HG03196 (cell line): ENCODE measurements at regions not wholly inside any gene's neighbourhood (a gene's known extent, or its start where the extent isn't known, plus 50 kb on each side); places are given as distances from the start of the nearest gene placed in this dataset.
A peak's percentile ranks its signal among the peaks of the same experiment; 100 is the strongest.
"Not testable (repeated sequence)": the region's sequence is repeated elsewhere in the genome, so short reads cannot be mapped to it uniquely, and the experiment has no call there.

Experiments
- ATAC-seq: cut with Tn5 transposase; IDR thresholded peaks from one replicate; pipeline ENCODE4 v1.9.1; 2021; ENCODE audit not compliant: unreplicated experiment

DNA sequence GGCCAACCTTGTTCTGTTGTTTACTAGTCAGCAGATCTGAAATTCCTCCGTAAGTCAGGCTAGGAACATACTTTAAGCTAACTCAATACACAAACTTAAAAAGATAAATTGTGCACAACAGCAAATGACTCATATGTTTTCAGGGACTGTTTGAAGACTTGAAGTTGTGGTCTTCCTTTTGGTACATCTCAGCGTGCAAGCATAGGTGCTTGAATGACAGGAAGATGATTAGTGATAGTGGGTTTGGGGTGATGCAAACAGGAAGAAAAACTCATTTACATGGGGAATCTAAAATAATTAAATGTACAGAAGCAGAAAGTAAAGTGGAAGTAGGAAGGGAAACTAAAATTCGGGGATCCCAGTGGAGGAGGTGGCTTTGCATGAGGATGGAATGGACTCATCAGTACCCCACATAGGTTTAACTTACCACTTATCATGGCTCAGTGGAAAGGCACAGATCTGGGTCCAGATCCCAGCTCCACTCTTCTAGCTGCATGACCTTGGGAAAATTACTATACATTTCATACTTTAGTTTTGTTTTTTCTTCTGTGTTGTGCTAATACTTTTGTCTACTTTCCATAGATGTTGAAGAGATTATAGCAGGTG, 122.3 kb downstream of the XCL2 start:
- no peak for ATAC-seq

DNA sequence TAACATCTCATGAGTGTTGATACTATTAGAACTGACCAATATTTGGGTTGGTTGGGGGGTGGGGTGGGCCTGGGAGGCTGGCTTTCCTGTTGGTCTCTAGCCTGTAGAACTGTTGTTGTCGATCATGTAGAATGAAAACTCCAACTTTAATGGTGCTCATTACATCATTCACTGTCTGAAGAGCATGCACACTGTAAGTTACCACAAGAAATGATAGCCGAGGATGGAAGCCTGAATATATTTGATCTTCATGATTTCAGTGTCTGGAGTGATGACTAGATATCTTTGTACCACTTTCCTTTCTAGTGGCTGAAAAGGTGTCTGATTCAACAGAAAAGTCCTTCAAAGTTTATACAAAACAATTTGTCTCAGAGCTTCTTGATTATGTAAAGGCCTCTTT, 123.6 kb downstream of the XCL2 start:
- no peak for ATAC-seq

DNA sequence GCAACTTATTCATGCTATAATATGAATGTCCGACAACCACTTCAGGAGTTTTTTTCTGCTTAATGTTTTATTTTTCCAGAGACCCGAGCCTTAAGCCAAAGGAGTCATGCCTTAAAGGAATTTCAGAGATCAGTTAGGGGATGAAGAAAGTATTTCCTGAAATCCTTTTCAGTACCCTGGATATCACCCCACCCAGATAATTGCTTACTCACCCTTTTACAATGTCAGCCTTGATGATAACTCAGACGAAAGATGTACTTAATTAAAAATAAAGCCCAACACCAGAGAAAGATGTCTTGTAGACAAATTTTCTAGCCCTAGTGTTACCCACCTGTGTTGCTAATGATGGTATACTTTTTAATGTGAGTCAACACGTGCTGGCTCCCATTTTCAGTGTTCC, 124.1 kb downstream of the XCL2 start:
- no peak for ATAC-seq

DNA sequence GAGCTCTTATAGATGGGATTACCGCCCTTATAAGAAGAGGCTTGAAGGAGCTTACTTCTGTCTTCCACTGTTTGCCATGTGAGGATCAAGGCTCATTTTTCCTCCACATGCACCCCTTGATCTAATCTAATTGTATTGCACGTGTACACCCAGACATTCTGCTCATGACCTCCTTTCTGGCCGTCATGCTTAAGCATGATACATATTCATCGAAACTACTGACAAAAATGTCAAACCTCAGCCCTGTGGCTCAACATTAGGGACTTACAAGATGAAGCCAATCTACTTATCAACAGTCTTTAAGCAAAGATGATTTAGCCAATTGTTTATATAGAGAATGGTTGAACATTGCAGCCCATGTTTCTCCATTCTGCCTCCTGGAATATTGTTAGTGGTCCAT, 127.6 kb downstream of the XCL2 start:
- ATAC-seq: no peak

DNA sequence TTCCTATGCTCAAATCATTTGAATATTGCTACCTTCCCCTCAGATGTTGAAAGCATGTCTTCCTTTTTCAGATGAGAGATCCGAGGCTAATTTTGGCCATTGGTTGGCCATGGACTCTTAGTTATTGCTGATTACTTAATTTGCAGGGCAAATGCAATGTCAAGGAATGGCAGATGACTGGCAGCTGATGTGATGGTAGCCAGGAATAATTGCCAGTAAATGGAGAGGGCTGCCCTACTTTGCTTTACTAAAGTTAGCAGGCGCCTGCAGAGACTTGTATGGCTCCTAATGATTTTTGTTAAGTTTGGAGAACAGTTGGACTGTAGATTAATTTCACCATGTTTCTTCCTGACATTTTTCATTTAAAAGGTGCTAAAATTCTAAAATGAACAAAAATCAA, 128.9 kb downstream of the XCL2 start:
- no peak for ATAC-seq

DNA sequence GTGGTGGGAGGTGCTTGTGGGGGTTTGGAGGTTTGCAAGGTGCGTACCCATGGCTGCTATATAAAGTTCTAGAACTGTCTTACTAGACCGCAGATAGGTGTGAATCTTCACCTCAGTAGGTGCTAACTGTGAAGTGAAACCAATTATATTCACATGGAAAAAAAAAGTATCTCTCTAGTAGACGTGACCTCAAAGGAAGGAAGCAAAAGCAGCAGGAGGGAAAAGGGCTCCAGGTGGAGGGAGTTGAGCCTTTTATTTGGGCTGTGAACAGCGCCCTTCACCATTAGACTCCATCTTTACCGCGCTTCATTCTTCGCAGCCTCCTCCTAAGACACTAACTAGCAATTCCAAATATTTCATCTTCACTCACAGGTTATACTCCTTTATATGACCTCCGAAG, 129.8 kb downstream of the TBX19 start:
- no peak for ATAC-seq

DNA sequence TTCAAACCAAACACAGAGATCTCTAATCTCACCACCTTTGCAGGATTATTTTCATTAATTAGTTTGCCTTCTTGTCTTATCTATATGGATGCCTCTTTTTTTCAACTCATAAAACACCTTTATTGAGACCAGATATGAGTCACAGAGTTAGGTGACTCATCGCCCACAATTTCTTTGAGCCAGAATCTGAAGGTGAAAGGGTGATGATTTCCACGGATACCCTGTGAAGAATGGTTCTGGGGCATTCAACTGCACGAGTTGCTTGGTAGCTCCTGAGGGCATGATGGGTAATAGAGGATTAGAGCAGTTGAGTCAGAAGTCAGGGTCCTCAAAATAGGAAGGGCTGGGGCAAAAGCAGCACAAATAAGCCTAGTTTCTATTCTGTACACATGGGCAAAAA, 128.2 kb downstream of the TBX19 start:
- ATAC-seq: peak; percentile 80

DNA sequence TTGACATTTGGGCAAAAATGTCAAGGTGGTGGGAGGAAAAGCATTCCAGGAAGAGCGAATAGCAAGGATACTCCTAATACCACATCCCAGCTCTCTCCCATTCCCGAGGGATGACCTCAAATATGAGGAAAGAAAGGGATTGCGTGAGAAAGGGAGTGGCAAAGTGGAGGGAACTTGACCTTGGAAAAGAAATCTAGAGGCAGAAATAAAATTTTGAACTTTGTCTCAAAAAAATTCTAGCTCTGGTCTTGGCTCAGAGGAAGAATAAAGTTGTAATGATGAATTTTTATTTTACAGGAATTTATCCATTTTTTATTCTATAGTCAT, 127.8 kb downstream of the TBX19 start:
- no peak for ATAC-seq

DNA sequence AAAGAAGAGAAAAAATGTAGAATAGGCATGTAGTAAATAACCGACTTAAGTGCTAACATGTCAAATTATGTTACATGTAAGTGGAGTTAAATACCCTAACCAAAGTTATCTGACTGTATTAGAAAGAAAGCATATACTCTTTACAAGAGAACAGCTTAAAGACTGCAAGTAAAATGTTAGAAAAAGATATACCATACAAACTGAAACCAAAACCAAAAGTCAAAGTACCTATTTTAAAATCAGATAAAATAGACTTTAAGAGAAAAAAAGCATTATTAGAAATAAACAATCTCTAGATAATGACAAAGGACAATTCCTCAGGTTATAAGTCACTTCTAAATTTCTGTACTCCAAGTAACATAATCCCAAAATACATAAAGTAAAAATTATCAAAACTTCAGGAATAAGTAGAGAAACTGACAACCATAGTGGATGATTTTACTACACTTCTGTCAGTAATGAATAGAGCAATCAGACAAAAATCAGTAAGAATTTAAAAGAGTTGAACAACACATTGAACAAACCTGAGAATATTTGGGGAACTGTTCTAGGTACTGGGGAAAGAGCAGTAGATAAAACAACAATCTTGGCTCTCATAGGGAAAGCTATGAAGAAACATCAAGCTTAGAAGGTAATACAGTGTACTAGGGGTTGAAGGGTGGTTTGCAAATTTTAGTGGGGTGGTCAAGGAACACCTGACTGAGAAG, 127.3 kb downstream of the TBX19 start:
- no peak for ATAC-seq

DNA sequence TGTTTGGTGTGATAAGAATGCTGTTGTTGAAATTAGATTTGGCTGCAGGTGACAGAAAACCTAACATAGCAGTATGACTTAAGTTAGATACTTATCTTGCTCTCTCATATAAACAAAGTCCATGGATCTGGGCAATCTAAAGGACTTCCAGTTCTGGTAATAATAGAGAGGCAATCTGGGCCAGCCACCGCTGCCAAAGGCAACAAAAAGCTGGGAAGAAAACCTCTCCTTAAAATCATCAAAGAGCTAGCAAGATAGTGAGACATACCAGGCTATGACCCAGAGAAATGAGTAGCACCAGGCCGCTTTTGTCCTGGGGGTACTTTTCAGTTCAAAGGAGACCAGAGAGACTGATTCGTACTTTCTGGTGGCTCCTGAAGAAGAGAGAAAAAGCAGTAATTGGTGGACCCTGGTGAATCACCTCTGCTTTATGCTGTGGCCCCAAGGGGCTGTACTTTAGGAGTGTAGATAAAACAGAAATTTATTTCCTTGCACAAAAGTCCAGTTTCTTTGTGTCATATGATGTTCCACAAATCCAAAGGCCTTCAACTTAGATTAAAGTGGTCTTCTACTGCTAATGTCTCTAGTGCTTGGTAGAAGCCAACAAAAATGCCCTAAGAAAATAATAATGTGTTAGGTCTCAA, 125.4 kb downstream of the TBX19 start:
- no peak for ATAC-seq

DNA sequence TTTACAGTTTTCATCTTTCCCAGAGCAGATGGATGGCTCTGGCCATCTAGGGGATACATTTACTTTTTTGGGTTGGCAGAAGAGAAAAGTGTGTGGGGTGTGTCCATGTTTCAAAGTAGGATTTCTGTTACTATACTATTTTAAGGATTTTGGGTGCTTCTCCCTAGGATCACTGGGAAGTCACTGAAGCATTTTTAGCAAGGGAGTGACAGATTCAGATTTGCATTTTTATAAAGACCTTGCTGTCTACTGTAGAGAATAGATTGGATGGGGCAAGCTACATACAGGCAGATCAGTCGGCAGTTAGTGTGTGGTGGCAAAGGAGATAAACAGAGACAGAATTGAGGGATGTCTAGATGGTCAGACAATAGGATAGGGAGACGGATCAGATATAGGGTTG, 122.5 kb downstream of the TBX19 start:
- ATAC-seq: no peak

DNA sequence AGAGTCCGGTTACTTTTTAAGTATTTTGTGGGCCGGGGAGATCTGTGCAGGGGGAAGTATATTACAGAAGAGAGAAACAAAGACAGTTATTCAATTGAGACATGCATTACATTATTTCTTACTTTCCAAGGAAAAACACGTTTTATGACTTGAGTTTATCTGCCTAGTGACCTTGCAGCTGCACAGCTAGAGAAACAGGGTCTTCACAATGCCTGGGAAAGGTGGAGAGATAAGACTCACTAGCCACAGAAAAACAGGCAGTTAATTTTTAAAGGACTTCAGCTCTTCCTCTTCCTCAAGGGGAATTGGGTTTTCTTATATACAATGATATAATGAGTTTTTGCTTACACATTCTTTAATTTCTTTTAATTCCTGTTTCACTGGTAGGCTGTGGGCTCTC, 121.8 kb downstream of the TBX19 start:
- ATAC-seq: not testable (repeated sequence)

DNA sequence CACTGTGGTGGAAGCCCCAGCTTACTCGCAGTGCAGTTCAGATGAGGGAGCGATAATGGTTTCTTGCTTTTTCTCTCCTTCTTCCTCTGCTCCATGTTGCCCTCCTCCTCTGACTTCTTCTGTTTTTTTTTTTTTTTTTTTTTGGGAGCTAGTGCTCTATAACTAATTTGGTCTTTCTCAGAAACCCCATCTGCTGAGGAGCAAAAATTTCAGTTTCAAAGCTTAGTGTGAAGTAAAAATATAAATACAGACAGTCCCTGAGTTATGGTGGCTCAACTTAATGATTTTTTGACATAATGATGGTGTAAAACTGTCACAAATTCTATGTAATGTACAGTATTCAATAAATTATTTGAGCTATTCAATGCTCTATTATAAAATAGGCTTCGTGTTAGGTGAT, 120.7 kb downstream of the TBX19 start:
- no peak for ATAC-seq

DNA sequence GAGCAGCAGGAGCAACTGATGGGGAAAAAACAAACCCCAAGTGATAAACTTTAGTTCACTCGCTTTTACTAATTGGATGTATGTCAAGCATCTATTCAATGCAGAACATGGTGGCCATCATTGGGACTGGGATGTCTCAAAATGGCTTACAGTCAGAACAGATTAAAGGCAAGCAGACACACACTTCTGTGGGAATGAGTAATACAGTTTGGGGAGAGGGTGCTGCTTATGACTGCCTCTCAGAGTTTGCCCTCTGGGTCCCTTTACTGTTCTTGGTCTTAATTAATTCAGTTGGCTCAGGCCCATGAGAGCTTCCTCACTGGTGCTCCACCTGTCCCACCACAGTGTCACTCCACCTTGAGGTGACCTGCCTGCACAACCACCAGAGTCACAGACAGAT, 119.5 kb downstream of the TBX19 start:
- no peak for ATAC-seq

DNA sequence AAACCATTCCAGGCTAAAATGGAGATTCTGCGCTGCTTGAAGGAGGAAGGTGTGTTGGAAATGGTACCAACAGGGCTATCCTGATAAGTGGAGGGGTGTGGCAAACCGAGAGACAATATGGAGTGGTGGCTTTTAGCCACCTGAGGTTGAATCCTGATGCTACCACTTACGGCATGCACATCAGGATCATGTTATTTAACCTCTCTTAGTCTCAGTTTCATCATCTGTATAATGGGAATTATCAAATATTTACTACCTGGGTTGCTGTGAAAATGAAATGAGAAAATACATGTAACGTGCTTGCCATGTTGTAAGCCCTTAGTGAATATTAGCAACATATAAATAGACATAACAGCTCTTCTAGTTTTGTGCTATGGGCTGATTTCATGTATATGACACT, 117.1 kb downstream of the TBX19 start:
- ATAC-seq: no peak

DNA sequence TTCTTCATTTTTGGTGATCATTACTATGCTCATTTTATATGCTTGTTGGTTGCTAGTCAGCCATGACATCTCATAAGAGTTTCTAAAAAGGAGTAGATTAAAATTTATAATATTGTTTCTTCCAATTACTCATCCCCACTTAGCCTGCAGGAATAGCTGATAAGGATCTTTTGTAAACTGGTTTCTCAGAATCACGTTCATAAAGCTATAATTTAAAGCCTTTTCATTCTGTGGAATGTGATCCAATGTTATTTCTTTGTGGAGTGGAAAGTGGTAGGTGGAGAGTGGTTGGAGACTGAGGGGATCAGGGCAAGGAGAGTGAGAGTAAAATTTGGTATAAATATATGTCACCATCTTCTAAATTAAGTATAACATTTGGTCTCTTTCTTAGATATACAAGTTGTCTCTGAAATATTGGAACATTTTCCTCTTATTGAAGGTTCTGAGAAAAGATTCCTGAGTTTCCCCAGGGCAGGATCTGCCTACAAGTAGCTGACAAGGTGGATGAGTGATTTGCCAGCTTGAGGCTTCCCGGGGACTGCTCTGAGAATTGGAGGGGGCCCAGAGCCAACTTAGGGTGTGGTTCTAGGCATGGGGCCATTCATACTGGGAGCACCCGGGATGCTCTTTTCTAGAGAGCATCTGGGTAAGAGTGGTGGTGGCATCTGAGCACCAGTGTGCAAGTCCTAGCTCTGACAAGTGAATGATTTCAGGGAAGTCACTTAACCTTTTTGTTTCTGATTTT, 116.4 kb downstream of the TBX19 start:
- no peak for ATAC-seq

DNA sequence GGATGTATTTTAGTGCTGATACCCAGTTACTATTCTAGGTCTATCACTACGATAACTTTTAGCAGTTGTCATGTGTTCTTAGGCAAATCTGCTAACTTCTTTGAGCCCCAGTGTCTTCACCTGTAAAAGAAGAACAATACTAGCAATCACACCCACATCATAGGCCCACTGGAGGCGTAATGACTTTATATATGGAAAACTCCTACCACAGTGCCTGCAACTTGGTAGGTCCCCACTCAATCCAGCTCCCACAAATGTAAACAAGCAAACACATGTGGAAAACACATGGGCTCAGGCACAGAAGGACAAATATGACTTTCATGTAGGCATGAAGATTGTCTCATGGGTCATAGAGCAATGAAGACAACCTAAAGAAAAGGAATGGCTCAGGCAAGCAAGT, 115.8 kb downstream of the TBX19 start:
- no peak for ATAC-seq

DNA sequence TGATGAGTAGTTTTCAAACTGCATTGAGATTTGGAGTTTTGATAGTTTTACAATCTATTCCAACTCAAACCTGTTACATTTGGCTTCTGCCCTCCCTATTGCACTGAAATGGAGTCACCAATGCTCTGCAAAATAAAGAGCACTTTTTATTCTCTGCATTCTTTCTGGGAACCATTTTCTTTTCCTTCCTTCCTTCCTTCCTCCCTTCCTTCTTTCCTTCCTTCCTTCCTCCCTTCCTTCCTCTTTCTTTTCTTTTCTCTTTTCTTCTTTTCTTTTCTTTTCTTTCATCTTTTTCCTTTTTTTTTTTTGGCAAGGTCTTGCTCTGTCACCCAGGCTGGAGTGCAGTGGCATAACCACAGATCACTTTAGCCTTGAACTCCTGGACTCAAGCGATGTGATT, 114.2 kb downstream of the TBX19 start:
- ATAC-seq: no peak

DNA sequence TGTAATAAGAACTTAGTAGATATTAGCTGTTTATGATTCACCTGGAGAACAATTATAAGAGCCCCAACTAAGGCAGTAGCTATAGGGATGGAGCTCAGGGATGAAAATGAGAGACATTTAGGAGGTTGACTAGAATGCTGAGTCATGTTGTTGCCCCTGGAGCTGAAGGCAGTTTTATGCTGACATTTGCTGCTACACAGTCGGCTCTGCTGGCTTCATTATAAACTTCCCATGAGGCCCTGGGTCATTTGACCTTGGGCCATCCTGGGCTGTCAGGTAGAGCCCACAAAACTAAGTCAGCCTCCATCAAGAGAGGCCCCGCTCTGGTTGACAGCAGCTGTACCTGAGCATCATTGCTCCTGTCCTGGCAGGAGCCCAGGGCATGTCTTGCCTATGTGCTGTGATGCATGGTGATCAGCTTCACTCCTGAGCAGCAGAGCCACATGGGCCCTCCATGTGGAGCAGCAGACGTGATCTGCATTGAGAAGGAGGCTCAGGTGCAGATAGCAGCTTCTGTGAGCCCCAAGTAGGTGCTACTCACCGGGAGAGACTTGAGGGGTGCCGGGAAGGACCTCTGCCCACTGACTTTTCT, 112.4 kb downstream of the TBX19 start:
- no peak for ATAC-seq

DNA sequence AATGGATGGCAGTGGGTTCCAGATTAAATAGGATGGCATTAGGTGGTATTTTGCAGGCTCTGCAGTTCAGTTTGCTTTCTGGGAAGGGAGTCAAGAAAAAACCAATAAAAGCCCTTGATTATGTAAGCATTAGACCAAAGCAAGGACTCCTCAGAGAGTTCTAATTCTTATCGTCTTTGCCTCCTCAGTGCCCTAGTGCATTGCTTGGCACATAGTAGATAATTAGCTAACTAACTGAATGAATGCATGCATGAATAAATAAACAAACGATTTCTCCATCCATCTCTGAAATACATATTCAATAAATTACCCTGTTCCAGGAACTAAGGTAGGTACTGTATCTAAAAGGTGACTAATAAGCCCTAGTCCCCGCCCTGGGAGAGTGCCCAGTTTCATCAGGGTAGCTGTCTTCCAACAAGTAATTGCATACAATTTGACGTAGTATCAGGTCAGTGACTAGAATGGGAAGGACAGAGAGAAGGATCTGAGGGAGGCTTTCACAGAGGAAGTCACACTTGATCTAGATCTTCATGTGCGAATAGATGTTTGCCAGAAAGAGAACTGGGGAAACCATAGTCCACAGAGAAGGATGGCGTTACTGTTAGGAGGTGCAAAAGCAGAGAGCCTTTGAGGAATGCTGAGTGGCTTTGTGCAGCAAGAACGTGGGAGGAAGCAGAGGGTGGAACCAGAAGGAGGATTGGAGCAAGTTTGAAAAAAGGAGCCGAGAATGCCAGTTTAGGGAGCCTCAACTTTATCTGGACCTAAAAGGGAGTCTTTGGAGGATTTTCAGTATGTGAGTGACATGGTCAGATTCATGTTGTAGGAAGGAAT, 111.4 kb downstream of the TBX19 start:
- ATAC-seq: no peak

DNA sequence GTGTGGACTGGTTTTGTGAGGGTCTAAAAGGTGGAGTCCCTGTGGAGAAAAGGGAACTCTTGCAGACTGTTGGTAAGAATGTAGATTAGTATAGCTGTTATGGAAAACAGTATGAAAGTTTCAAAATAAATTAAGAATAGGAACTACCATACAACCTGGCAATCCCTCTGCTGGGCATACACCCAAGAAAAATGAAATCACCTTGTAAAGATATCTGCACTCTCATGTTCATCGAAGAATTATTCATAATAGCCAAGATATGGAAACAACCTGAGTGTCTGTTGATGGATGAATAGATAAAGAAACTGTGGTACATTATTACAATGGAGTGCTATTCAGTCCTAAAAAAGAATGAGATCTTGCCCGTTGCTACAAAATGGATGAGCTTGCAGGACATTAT, 109.6 kb downstream of the TBX19 start:
- ATAC-seq: no peak
